Cardiac fibroblast (primary cell): ENCODE measurements at regions not wholly inside any gene's neighbourhood (a gene's known extent, or its start where the extent isn't known, plus 50 kb on each side); places are given as distances from the start of the nearest gene placed in this dataset.

Experiments
- DNase-seq, 2 donors: peaks; one replicate each; pipeline versions ENCODE4 v3.0.0 to v3.0.0-alpha.2; 2010; ENCODE audit warnings: low read depth in 2 of 2
- H3K4me3 ChIP-seq, 2 donors: replicated peaks in 1 of 2; 1 replicate in 1 of 2; 2 replicates in 1 of 2; pipeline ENCODE4 v1.5.1; 2011; ENCODE audit warnings: low read depth in 2 of 2, low read length in 2 of 2, mild to moderate bottlenecking in 2 of 2, moderate library complexity in 1 of 2
- TF ChIP-seq, protein P1 (sequence below): IDR thresholded peaks from one replicate; pipeline ENCODE4 v1.5.1; 2011; ENCODE audit warnings: low read depth, mild to moderate bottlenecking, low read length, inconsistent platforms

DNA sequence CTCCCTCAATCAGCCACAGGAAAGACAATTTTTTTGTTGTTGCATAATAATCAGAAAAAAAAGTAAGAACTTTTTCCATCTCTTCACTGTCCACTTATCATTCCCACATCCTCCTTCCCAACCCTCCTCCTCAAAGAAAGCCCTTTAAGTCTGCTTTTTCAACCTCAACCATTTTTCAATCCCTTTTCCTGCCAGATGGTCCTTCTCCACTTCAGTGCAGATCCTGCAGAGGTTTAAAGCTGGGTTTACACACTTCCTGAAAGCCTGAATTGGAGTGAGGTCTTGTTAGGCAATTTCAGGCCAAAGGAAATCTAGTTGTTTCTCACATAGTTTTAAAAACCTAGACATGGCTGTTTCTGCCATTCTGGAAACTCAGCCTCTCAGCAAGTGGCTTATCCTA lies 78.3 kb downstream of the RPL27A start:
- peak; percentile 34 to 84 for DNase-seq

GRCh38 chr11:8763070-8763685 lies 80.6 kb downstream of the RPL27A start:
- TF ChIP-seq, protein P1, sequence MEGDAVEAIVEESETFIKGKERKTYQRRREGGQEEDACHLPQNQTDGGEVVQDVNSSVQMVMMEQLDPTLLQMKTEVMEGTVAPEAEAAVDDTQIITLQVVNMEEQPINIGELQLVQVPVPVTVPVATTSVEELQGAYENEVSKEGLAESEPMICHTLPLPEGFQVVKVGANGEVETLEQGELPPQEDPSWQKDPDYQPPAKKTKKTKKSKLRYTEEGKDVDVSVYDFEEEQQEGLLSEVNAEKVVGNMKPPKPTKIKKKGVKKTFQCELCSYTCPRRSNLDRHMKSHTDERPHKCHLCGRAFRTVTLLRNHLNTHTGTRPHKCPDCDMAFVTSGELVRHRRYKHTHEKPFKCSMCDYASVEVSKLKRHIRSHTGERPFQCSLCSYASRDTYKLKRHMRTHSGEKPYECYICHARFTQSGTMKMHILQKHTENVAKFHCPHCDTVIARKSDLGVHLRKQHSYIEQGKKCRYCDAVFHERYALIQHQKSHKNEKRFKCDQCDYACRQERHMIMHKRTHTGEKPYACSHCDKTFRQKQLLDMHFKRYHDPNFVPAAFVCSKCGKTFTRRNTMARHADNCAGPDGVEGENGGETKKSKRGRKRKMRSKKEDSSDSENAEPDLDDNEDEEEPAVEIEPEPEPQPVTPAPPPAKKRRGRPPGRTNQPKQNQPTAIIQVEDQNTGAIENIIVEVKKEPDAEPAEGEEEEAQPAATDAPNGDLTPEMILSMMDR, result no peak
- no peak for DNase-seq
- H3K4me3 ChIP-seq, result no peak overlapping the region

More for the DNA sequence above, 78.3 kb downstream of the RPL27A start:
- no peak overlapping the region for H3K4me3 ChIP-seq
- TF ChIP-seq, protein P1, result no peak

- peak; percentile 60 to 67 for DNase-seq
Measured at GRCh38 chr11:8765294-8765693, 82.7 kb downstream of the RPL27A start.

GRCh38 chr11:8766043-8766987 lies 83.7 kb downstream of the RPL27A start:
- TF ChIP-seq, protein P1, result no peak
- peak in 1 of 2 donors; percentile 56 for DNase-seq

More at GRCh38 chr11:8765294-8765693, 82.7 kb downstream of the RPL27A start:
- TF ChIP-seq, protein P1, result no peak
- no peak overlapping the region for H3K4me3 ChIP-seq

DNA sequence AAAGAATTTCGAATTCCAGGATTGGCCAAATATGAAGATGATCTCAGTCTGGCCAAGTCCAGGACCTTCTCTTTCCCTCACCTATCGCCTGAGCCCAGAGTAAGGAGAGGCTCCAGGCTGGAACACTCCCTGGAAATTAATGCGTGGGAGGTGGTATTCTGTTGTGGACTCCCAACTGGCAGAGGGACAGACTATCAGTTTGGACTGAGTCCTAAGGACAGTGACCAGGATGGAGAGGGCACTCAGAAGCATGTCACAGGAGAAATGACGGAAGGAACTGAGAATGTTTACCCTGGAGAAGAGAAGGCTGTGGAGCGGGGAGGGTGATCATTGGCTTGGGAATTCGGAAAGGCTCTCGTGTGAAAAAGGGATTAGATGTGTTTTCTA lies 84.4 kb downstream of the RPL27A start:
- H3K4me3 ChIP-seq, result no peak overlapping the region
- TF ChIP-seq, protein P1, result no peak
- DNase-seq, result no peak

More at GRCh38 chr11:8766043-8766987, 83.7 kb downstream of the RPL27A start:
- no peak overlapping the region for H3K4me3 ChIP-seq

GRCh38 chr11:8767466-8768142 lies 85.0 kb downstream of the RPL27A start:
- DNase-seq, result peak; percentile 36 to 56
- no peak overlapping the region for H3K4me3 ChIP-seq
- TF ChIP-seq, protein P1, result no peak
